DOHH2 (cell line): ENCODE measurements at regions not wholly inside any gene's neighbourhood (a gene's known extent, or its start where the extent isn't known, plus 50 kb on each side); places are given as distances from the start of the nearest gene placed in this dataset.
"Not testable (repeated sequence)": the region's sequence is repeated elsewhere in the genome, so short reads cannot be mapped to it uniquely, and the experiment has no call there.

Experiments used
- H3F3A ChIP-seq: fragments of 200-600 bp; sonication (generic), shearing (Covaris generic); 2 replicates; pipeline ENCODE4 v1.6.0; 2016; ENCODE audit warnings: antibody characterized with exemption, mild to moderate bottlenecking; ENCODE audit not compliant: control insufficient read depth, insufficient read depth
- H3K27ac ChIP-seq: fragments of 200-600 bp; sonication (generic); 2 replicates; pipeline ENCODE4 v1.5.1; 2014; ENCODE audit warnings: low read depth, mild to moderate bottlenecking, low read length, moderate library complexity
- H3K27me3 ChIP-seq: fragments of 200-600 bp; sonication (generic); 2 replicates; pipeline ENCODE4 v1.6.1; 2014; ENCODE audit warnings: mild to moderate bottlenecking, low read length, mixed read lengths; ENCODE audit not compliant: control insufficient read depth
- H3K36me3 ChIP-seq: fragments of 200-600 bp; sonication (generic); 2 replicates; pipeline ENCODE4 v1.6.1; 2014; ENCODE audit warnings: mild to moderate bottlenecking, low read length, moderate library complexity, mixed read lengths; ENCODE audit not compliant: control insufficient read depth
- H3K4me1 ChIP-seq: fragments of 200-600 bp; sonication (generic); 2 replicates; pipeline ENCODE4 v1.6.1; 2014; ENCODE audit warnings: mild to moderate bottlenecking, low read length, mixed read lengths; ENCODE audit not compliant: control insufficient read depth
- H3K4me2 ChIP-seq: fragments of 200-600 bp; sonication (generic); 2 replicates; pipeline ENCODE4 v1.6.0; 2014; ENCODE audit warnings: mild to moderate bottlenecking, low read length, moderate library complexity
- H3K4me3 ChIP-seq: fragments of 200-600 bp; sonication (generic); 2 replicates; pipeline ENCODE4 v1.5.1; 2014; ENCODE audit warnings: mild to moderate bottlenecking, low read length, mixed read lengths
- H3K79me2 ChIP-seq: fragments of 200-600 bp; sonication (generic); 2 replicates; pipeline ENCODE4 v1.6.1; 2014; ENCODE audit warnings: mild to moderate bottlenecking, low read length, mixed read lengths; ENCODE audit not compliant: control insufficient read depth
- H3K9me2 ChIP-seq: fragments of 200-600 bp; sonication (generic); replicated peaks from 2 replicates; pipeline ENCODE4 v1.6.1; 2014; ENCODE audit warnings: mild to moderate bottlenecking, low read length, mixed read lengths; ENCODE audit not compliant: control insufficient read depth
- H3K9me3 ChIP-seq: fragments of 200-600 bp; sonication (generic); 2 replicates; pipeline ENCODE4 v1.6.1; 2014; ENCODE audit warnings: antibody characterized with exemption, low read length, mixed read lengths; ENCODE audit not compliant: control insufficient read depth, insufficient read depth
- H4K20me1 ChIP-seq: fragments of 200-600 bp; sonication (generic); 2 replicates; pipeline ENCODE4 v1.6.0; 2014; ENCODE audit warnings: low read depth, mild to moderate bottlenecking, antibody characterized with exemption, low read length, moderate library complexity; ENCODE audit not compliant: control insufficient read depth, insufficient read depth
- CTCF ChIP-seq: fragments of 200-600 bp; sonication (generic); IDR thresholded peaks from one replicate; pipeline ENCODE4 v1.5.1; 2014; ENCODE audit warnings: antibody characterized with exemption, mild to moderate bottlenecking, low read depth, low read length; ENCODE audit not compliant: poor library complexity, severe bottlenecking
- EZH2phosphoT487 ChIP-seq: fragments of 200-600 bp; sonication (generic); IDR thresholded peaks from 2 replicates; pipeline ENCODE4 v1.6.1; 2017; ENCODE audit warnings: borderline replicate concordance, mild to moderate bottlenecking, antibody characterized with exemption, low read length, moderate library complexity, mixed read lengths

GRCh38 chr1:245102149-245102548, 52.6 kb upstream of the KIF26B start:
- not testable (repeated sequence) for H3F3A ChIP-seq, H3K9me3 ChIP-seq, H3K27ac ChIP-seq, H3K27me3 ChIP-seq, H3K9me2 ChIP-seq, H3K36me3 ChIP-seq, H3K4me1 ChIP-seq, H3K4me3 ChIP-seq, H3K79me2 ChIP-seq, H3K4me2 ChIP-seq, H4K20me1 ChIP-seq

- no peaks in the 10 kb centered on the region for H3K27me3 ChIP-seq
- H3K4me3 ChIP-seq = no peak overlapping the region
- H3K4me1 ChIP-seq = no peaks in the 10 kb centered on the region
- H3K36me3 ChIP-seq = no peaks in the 10 kb centered on the region
- no peak overlapping the region for H3K27ac ChIP-seq
- H3K79me2 ChIP-seq = no peaks in the 10 kb centered on the region
- no peak for TF ChIP-seq EZH2phosphoT487
- TF ChIP-seq CTCF = no peak
- H3K4me2 ChIP-seq = no peak overlapping the region
- H3F3A ChIP-seq = no peaks in the 10 kb centered on the region
- no peaks in the 10 kb centered on the region for H3K9me2 ChIP-seq
- no peaks in the 10 kb centered on the region for H4K20me1 ChIP-seq
- H3K9me3 ChIP-seq = no peaks in the 10 kb centered on the region
Measured at GRCh38 chr1:245099401-245099800, 55.4 kb upstream of the KIF26B start.

- H4K20me1 ChIP-seq = no peaks in the 10 kb centered on the region
- H3K27ac ChIP-seq = no peak overlapping the region
- no peak overlapping the region for H3K4me3 ChIP-seq
- H3K27me3 ChIP-seq = no peaks in the 10 kb centered on the region
- H3K4me1 ChIP-seq = no peaks in the 10 kb centered on the region
- H3F3A ChIP-seq = no peaks in the 10 kb centered on the region
- H3K79me2 ChIP-seq = no peaks in the 10 kb centered on the region
- H3K9me2 ChIP-seq = no peaks in the 10 kb centered on the region
- TF ChIP-seq EZH2phosphoT487 = no peak
- TF ChIP-seq CTCF = no peak
- H3K36me3 ChIP-seq = no peaks in the 10 kb centered on the region
- no peak overlapping the region for H3K4me2 ChIP-seq
- H3K9me3 ChIP-seq = no peaks in the 10 kb centered on the region
Measured at GRCh38 chr1:245098924-245099323, 55.9 kb upstream of the KIF26B start.

GRCh38 chr1:245096311-245097066, 58.3 kb upstream of the KIF26B start:
- no peak overlapping the region for H3K27ac ChIP-seq

More at GRCh38 chr1:245096311-245097066, 58.3 kb upstream of the KIF26B start:
- H3K9me3 ChIP-seq = no peaks in the 10 kb centered on the region
- H3K36me3 ChIP-seq = no peaks in the 10 kb centered on the region
- H3K4me2 ChIP-seq = no peak overlapping the region
- no peaks in the 10 kb centered on the region for H3K79me2 ChIP-seq
- no peaks in the 10 kb centered on the region for H3F3A ChIP-seq
- no peaks in the 10 kb centered on the region for H3K27me3 ChIP-seq
- H4K20me1 ChIP-seq = no peaks in the 10 kb centered on the region
- TF ChIP-seq CTCF (no peak), EZH2phosphoT487 (no peak)
- no peaks in the 10 kb centered on the region for H3K9me2 ChIP-seq
- H3K4me1 ChIP-seq = no peaks in the 10 kb centered on the region
- H3K4me3 ChIP-seq = no peak overlapping the region
